GM21528 (cell line): ENCODE measurements at regions not wholly inside any gene's neighbourhood (a gene's known extent, or its start where the extent isn't known, plus 50 kb on each side); places are given as distances from the start of the nearest gene placed in this dataset.

Experiments used
- ATAC-seq: cut with Tn5 transposase; IDR thresholded peaks from one replicate; pipeline ENCODE4 v1.9.1; 2021; ENCODE audit warnings: mild to moderate bottlenecking, moderate library complexity; ENCODE audit not compliant: unreplicated experiment, low FRiP score

- no peak for ATAC-seq
Observed at GRCh38 chr9:14522627-14523379, 170.4 kb downstream of the ZDHHC21 start.

- ATAC-seq, result no peak
Observed at GRCh38 chr9:14520341-14520740, 172.9 kb downstream of the ZDHHC21 start.

GRCh38 chr9:14517154-14517906 lies 175.9 kb downstream of the ZDHHC21 start:
- ATAC-seq, result no peak

- no peak for ATAC-seq
Observed at GRCh38 chr9:14516656-14517055, 176.6 kb downstream of the ZDHHC21 start.

- no peak for ATAC-seq
Observed at GRCh38 chr9:14515571-14516198, 177.5 kb downstream of the ZDHHC21 start.

- no peak for ATAC-seq
Observed at GRCh38 chr9:14515049-14515448, 178.2 kb downstream of the ZDHHC21 start.

GRCh38 chr9:14512942-14513341 lies 180.3 kb downstream of the ZDHHC21 start:
- no peak for ATAC-seq

GRCh38 chr9:14511452-14511851 lies 181.8 kb downstream of the ZDHHC21 start:
- ATAC-seq, result no peak

GRCh38 chr9:14508884-14509283 lies 184.3 kb downstream of the ZDHHC21 start:
- ATAC-seq, result no peak

GRCh38 chr9:14501366-14501765 lies 187.4 kb upstream of the NFIB start:
- no peak for ATAC-seq

GRCh38 chr9:14500705-14501104 lies 186.8 kb upstream of the NFIB start:
- ATAC-seq, result no peak

- ATAC-seq, result no peak
Observed at GRCh38 chr9:14499976-14500375, 186.0 kb upstream of the NFIB start.

- no peak for ATAC-seq
Observed at GRCh38 chr9:14498824-14499223, 184.9 kb upstream of the NFIB start.

- ATAC-seq, result no peak
Observed at GRCh38 chr9:14497476-14497875, 183.5 kb upstream of the NFIB start.

GRCh38 chr9:14488421-14489190 lies 174.7 kb upstream of the NFIB start:
- no peak for ATAC-seq

- no peak for ATAC-seq
Observed at GRCh38 chr9:14487547-14488185, 173.7 kb upstream of the NFIB start.

- no peak for ATAC-seq
Observed at GRCh38 chr9:14485366-14485765, 171.4 kb upstream of the NFIB start.

GRCh38 chr9:14482856-14483255 lies 168.9 kb upstream of the NFIB start:
- ATAC-seq, result no peak

- no peak for ATAC-seq
Observed at GRCh38 chr9:14480526-14480925, 166.6 kb upstream of the NFIB start.

GRCh38 chr9:14479163-14479560 lies 165.2 kb upstream of the NFIB start:
- ATAC-seq, result no peak
